Breast epithelium (tissue), 3 donors: ENCODE measurements at regions not wholly inside any gene's neighbourhood (a gene's known extent, or its start where the extent isn't known, plus 50 kb on each side); places are given as distances from the start of the nearest gene placed in this dataset.

Experiments
- POLR2A ChIP-seq: fragments of 450-650 bp; IDR thresholded peaks from one replicate; pipeline ENCODE4 v1.6.1; 2016; ENCODE audit warnings: antibody characterized with exemption, mild to moderate bottlenecking, moderate library complexity
- POLR2AphosphoS5 ChIP-seq, 3 donors: sonication (generic); formaldehyde crosslinking; IDR thresholded peaks; one replicate each; pipeline ENCODE4 v1.6.1; 2017; ENCODE audit warnings: antibody characterized with exemption in 3 of 3
- TF ChIP-seq, protein P1 (sequence below), 3 donors: fragments of 450-650 bp; IDR thresholded peaks; one replicate each; pipeline ENCODE4 v1.5.1; 2016 to 2017; ENCODE audit warnings: antibody characterized with exemption in 3 of 3, mild to moderate bottlenecking in 3 of 3, moderate library complexity in 3 of 3

- TF ChIP-seq, protein P1, sequence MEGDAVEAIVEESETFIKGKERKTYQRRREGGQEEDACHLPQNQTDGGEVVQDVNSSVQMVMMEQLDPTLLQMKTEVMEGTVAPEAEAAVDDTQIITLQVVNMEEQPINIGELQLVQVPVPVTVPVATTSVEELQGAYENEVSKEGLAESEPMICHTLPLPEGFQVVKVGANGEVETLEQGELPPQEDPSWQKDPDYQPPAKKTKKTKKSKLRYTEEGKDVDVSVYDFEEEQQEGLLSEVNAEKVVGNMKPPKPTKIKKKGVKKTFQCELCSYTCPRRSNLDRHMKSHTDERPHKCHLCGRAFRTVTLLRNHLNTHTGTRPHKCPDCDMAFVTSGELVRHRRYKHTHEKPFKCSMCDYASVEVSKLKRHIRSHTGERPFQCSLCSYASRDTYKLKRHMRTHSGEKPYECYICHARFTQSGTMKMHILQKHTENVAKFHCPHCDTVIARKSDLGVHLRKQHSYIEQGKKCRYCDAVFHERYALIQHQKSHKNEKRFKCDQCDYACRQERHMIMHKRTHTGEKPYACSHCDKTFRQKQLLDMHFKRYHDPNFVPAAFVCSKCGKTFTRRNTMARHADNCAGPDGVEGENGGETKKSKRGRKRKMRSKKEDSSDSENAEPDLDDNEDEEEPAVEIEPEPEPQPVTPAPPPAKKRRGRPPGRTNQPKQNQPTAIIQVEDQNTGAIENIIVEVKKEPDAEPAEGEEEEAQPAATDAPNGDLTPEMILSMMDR (IDR thresholded peaks at IDR 0.05): no peak
- TF ChIP-seq POLR2A (no peak), POLR2AphosphoS5 (IDR thresholded peaks at IDR 0.05) (no peak)
Observed at GRCh38 chr12:91460469-91460868, 277.9 kb upstream of the DCN start.
